ENCODE measurements at regions not wholly inside any gene's neighbourhood (a gene's known extent, or its start where the extent isn't known, plus 50 kb on each side); places are given as distances from the start of the nearest gene placed in this dataset.

DNA sequence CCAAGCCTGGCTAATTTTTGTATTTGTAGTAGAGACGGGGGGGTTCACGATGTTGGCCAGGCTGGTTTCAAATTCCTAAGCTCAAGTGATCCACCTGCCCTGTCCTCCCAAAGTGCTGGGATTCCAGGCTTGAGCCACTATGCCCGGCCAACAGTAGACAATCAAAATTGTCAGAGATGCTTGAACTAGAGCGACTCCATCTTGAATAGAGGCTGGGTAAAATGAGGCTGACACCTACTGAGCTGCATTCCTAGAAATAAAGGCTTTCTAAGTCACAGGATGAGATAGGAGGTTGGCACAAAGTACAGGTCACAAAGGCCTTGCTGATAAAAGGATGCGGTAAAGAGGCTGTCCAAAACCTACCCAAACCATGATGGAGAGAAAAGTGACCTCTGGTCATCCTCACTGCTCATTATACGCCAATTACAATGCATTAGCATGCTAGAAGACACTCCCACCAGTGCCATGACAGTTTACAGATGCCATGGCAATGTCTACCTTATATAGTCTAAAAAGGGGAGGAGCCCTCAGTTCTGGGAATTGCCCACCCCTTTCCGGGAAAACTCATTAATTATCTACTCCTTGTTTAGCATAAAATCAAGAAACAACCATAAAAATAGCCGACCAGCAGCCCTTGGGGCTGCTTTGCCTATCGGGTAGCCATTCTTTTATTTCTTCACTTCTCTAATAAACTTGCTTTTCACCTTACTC lies 134.5 kb downstream of the BAMBI start:
- TF ChIP-seq, protein P1, sequence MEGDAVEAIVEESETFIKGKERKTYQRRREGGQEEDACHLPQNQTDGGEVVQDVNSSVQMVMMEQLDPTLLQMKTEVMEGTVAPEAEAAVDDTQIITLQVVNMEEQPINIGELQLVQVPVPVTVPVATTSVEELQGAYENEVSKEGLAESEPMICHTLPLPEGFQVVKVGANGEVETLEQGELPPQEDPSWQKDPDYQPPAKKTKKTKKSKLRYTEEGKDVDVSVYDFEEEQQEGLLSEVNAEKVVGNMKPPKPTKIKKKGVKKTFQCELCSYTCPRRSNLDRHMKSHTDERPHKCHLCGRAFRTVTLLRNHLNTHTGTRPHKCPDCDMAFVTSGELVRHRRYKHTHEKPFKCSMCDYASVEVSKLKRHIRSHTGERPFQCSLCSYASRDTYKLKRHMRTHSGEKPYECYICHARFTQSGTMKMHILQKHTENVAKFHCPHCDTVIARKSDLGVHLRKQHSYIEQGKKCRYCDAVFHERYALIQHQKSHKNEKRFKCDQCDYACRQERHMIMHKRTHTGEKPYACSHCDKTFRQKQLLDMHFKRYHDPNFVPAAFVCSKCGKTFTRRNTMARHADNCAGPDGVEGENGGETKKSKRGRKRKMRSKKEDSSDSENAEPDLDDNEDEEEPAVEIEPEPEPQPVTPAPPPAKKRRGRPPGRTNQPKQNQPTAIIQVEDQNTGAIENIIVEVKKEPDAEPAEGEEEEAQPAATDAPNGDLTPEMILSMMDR (IDR thresholded peaks at IDR 0.05) = no peak
- TF ChIP-seq POLR2A (IDR thresholded peaks at IDR 0.05) (no peak), EP300 (IDR thresholded peaks at IDR 0.05) (no peak)

Data from tibial nerve (tissue), 4 donors.